A673 (cell line): ENCODE measurements at regions not wholly inside any gene's neighbourhood (a gene's known extent, or its start where the extent isn't known, plus 50 kb on each side); places are given as distances from the start of the nearest gene placed in this dataset.

ENCODE experiments used
- CTCF ChIP-seq: fragments of 300-800, 200-600 bp; sonication (generic); conservative IDR thresholded peaks from 2 replicates; pipeline ENCODE4 v1.5.1; 2017; ENCODE audit warnings: low read depth, mild to moderate bottlenecking, antibody characterized with exemption, low read length, moderate library complexity, mixed read lengths
- EZH2 ChIP-seq: fragments of 200-600 bp; sonication (generic); IDR thresholded peaks from 2 replicates; pipeline ENCODE4 v1.6.1; 2017; ENCODE audit warnings: borderline replicate concordance, low read depth, mild to moderate bottlenecking, mixed read lengths, antibody characterized with exemption, low read length; ENCODE audit not compliant: poor library complexity, severe bottlenecking

- TF ChIP-seq EZH2, result no peak
- TF ChIP-seq CTCF, result no peak
Observed at GRCh38 chr18:47689371-47689770, 241.1 kb downstream of the SMAD2 start.
